GM12892 (cell line): ENCODE measurements at regions not wholly inside any gene's neighbourhood (a gene's known extent, or its start where the extent isn't known, plus 50 kb on each side); places are given as distances from the start of the nearest gene placed in this dataset.

Experiments
- DNase-seq: peaks from one replicate; pipeline ENCODE4 v3.0.0; 2011; ENCODE audit not compliant: insufficient read length
- FAIRE-seq: peaks from 2 replicates; lab custom pipeline; 2011; peaks lifted over from hg19 to GRCh38; lab: Jason Lieb, UNC
- POLR2A ChIP-seq: IDR thresholded peaks from 2 replicates; pipeline ENCODE4 v1.6.1; 2011; ENCODE audit warnings: low read depth, low read length, control low read depth
- POLR2AphosphoS5 ChIP-seq: IDR thresholded peaks from 2 replicates; pipeline ENCODE4 v1.6.1; 2011; ENCODE audit warnings: low read depth, low read length, control low read depth
- TAF1 ChIP-seq: IDR thresholded peaks from 2 replicates; pipeline ENCODE4 v1.6.1; 2011; ENCODE audit warnings: low read depth, mild to moderate bottlenecking, control low read depth, low read length, borderline replicate concordance

DNA sequence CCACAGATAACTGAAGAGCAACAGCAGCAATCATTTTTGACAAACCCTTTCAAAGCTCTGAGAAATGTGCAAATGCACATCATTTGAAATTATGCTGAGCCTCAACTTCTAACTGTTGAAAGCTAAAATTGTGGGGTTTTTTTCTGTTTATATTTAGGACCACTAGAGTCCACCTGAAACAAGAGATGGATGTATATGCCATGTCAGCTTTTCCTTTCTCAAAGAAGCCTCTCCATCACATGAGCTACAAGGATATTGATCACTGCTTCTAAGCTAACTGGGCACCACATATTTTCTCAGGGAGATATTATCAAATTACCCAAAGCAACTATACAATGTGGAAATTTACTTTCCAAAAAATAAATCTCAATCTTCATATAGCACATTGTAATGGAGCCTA lies 498.6 kb upstream of the ZNF385D start:
- no peak for FAIRE-seq
- TF ChIP-seq POLR2AphosphoS5: no peak
- TF ChIP-seq POLR2A: no peak
- no peak for TF ChIP-seq TAF1
- no peak for DNase-seq

GRCh38 chr3:22257252-22257651 lies 506.2 kb upstream of the ZNF385D start:
- no peak for FAIRE-seq
- DNase-seq: no peak
- no peak for TF ChIP-seq TAF1

DNA sequence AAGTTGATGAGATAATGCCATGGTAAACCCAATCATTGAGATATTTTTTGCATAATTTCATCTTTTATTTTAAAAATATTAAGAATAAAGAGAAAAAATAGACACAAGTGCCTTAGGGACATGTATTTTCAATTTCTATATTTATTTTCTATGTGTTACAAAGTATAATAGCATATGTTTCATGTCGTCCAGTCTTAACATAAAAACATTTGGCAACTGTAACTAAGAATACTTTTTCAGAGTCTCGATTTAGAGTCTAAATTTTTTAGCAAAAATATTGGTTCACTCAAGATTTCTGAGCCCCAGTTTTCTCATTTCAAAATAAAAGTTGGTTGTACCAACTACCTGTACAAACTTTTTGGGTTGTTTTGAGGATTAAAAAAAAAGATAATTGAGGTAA lies 511.4 kb upstream of the ZNF385D start:
- no peak for TF ChIP-seq POLR2AphosphoS5
- TF ChIP-seq TAF1: no peak
- TF ChIP-seq POLR2A: no peak

GRCh38 chr3:22263042-22263441 lies 512.0 kb upstream of the ZNF385D start:
- FAIRE-seq: no peak
- TF ChIP-seq POLR2AphosphoS5: no peak
- TF ChIP-seq POLR2A: no peak
- TF ChIP-seq TAF1: no peak
- no peak for DNase-seq

More for the DNA sequence above, 511.4 kb upstream of the ZNF385D start:
- no peak for DNase-seq
- no peak for FAIRE-seq

DNA sequence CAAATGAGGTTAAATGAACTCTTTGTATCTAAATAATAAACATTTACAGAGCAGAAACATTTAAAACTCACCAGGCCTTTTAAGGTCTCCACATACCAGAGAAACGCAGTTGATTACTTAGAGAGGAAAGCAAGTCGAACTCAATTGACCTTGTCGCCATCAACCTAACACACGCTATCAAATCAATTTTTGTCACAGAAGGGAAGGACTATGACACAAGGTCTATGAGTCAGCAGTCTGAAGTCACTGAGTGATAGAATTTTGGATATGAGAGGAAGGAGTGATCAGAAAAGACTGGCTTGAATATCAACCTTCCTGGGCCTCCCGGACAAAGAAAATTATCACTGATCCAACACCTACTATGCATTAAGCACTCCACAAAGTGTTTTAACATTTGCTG lies 514.4 kb upstream of the ZNF385D start:
- DNase-seq (no peak), FAIRE-seq (no peak)
- TF ChIP-seq POLR2A (no peak), POLR2AphosphoS5 (no peak), TAF1 (no peak)

GRCh38 chr3:22269831-22270230 lies 518.8 kb upstream of the ZNF385D start:
- FAIRE-seq (no peak), DNase-seq (no peak)
- TF ChIP-seq TAF1 (no peak), POLR2AphosphoS5 (no peak), POLR2A (no peak)

GRCh38 chr3:22276351-22276750 lies 525.3 kb upstream of the ZNF385D start:
- FAIRE-seq (no peak), DNase-seq (no peak)
- TF ChIP-seq POLR2A (no peak), TAF1 (no peak), POLR2AphosphoS5 (no peak)

DNA sequence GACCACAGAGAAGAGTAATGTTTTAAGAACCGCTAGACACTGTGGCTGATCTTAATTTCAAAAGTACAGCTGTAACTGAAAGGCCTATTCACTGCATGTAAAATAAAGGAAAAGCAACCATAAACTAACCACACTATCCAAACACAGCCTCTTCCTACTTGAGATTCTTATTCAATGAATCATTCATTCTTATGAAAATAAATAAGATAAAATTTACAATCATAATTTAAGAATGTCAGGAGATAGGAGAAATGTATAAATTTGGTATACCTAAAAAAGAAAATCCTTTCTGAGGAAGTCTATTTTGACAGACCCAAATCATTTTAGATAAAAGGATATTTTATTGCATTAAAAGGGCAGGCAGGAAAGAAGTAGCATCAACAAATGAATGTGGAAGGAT lies 533.5 kb upstream of the ZNF385D start:
- TF ChIP-seq TAF1 (no peak), POLR2AphosphoS5 (no peak), POLR2A (no peak)
- DNase-seq (no peak), FAIRE-seq (no peak)

DNA sequence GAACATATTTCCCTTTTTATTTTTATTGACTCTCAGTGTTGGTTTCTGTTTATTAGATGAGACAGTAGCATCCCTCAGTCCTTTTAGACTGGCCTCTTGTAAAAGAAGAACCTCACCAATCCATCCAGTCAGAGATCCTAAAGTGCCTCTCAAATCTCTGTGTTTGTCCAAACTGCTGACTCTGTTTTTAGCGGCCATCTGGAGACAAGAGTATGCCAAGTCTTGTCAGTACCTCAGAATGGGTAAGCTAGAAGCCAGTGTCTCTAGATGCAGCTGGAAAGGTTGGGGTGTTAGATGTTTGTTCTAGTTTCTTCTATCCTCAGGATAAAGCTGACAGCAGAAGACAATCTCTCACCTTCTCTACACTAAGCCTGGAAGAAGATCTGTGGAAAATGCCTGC lies 537.7 kb upstream of the ZNF385D start:
- TF ChIP-seq POLR2A: no peak
- TF ChIP-seq TAF1: no peak
- TF ChIP-seq POLR2AphosphoS5: no peak
- DNase-seq (no peak), FAIRE-seq (no peak)

GRCh38 chr3:22292681-22293080 lies 541.7 kb upstream of the ZNF385D start:
- no peak for FAIRE-seq
- no peak for DNase-seq
- no peak for TF ChIP-seq POLR2AphosphoS5
- TF ChIP-seq TAF1: no peak
- no peak for TF ChIP-seq POLR2A

- no peak for DNase-seq
- FAIRE-seq: no peak
- TF ChIP-seq TAF1: no peak
- no peak for TF ChIP-seq POLR2AphosphoS5
- no peak for TF ChIP-seq POLR2A
Measured at GRCh38 chr3:22296601-22297000, 545.6 kb upstream of the ZNF385D start.

DNA sequence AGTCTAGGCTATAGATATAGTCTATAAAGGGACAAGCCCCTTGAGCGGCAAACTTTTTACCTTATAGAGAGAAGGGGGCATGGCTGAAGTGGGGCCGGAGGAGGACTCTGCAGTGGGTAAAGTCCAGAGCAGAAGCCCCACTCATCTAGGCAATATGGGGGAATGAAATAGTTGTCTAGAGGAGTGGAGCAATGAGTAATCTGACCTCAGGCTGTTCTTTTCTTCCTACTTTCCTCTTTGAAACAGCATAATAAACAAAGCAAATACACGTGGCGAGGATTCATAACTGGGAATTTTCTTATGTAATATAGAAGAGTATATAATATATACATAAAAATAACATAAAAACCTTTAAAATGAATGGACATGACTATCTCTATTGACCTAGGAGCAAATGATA lies 546.4 kb upstream of the ZNF385D start:
- no peak for TF ChIP-seq POLR2A
- no peak for TF ChIP-seq TAF1
- TF ChIP-seq POLR2AphosphoS5: no peak
- no peak for FAIRE-seq
- no peak for DNase-seq

GRCh38 chr3:22306454-22306853 lies 555.4 kb upstream of the ZNF385D start:
- TF ChIP-seq POLR2AphosphoS5 (no peak), POLR2A (no peak), TAF1 (no peak)
- FAIRE-seq (no peak), DNase-seq (no peak)
